HepG2 (cell line): ENCODE measurements at regions not wholly inside any gene's neighbourhood (a gene's known extent, or its start where the extent isn't known, plus 50 kb on each side); places are given as distances from the start of the nearest gene placed in this dataset.

Experiments used
- ATAC-seq: fragments of 200-7000 bp; cut with Tn5 transposase; 3 replicates; pipeline ENCODE4 v1.9.1; 2020; ENCODE audit warnings: mild to moderate bottlenecking, moderate library complexity
- BruUV-seq: library from RNA; stranded (reverse); fragments of 400-500 nt; replicated peaks from 2 replicates; lab custom pipeline; 2021; lab: Mats Ljungman, UMichigan
- CTCF ChIA-PET: fragments of 300-600 bp; formaldehyde crosslinking; extraction: SDS; loops from one replicate; lab custom pipeline; 2021; ENCODE audit warnings: low total read pairs, inconsistent platforms, low intra/inter-chr PET ratio; lab: Yijun Ruan, JAX
- POLR2A ChIA-PET: fragments of 350-600 bp; sonication (Branson Sonifier 250); formaldehyde crosslinking; loops from one replicate; lab custom pipeline; 2020; ENCODE audit warnings: antibody characterized with exemption, inconsistent platforms; lab: Yijun Ruan, JAX
- DNase-seq: peaks from one replicate; pipeline ENCODE4 v3.0.0-alpha.2; 2015; ENCODE audit warnings: low spot score
- FAIRE-seq: peaks from 3 replicates; lab custom pipeline; 2011; peaks lifted over from hg19 to GRCh38; lab: Jason Lieb, UNC
- H2AFZ ChIP-seq: one replicate; pipeline ENCODE4 v1.6.1; 2011; ENCODE audit warnings: low read length, inconsistent platforms
- H3K27ac ChIP-seq: fragments of 300-600 bp; 3 replicates; pipeline ENCODE4 v1.8.0; 2011; ENCODE audit warnings: mixed run types, mild to moderate bottlenecking, mixed read lengths, low read length, inconsistent platforms; ENCODE audit not compliant: insufficient read depth; ENCODE audit errors: extremely low read length
- H3K27me3 ChIP-seq, 2 experiments: fragments of 200-600 bp in 1 of 2; 2 replicates in 1 of 2; 3 replicates in 1 of 2; pipeline versions ENCODE4 v1.6.0 to v1.8.0; 2011; ENCODE audit warnings: low read length in 2 of 2, mild to moderate bottlenecking in 2 of 2, moderate library complexity in 2 of 2, inconsistent platforms in 1 of 2; ENCODE audit not compliant: insufficient read depth in 2 of 2, control insufficient read depth in 1 of 2
- H3K36me3 ChIP-seq, 2 experiments: fragments of 200-600 bp in 1 of 2; replicated peaks in 1 of 2; 2 replicates in 1 of 2; 3 replicates in 1 of 2; pipeline versions ENCODE4 v1.5.1 to v1.8.0; 2011; ENCODE audit warnings: low read length in 2 of 2, inconsistent platforms in 1 of 2; ENCODE audit not compliant: insufficient read depth in 2 of 2, control insufficient read depth in 1 of 2
- H3K4me1 ChIP-seq: 2 replicates; pipeline ENCODE4 v1.5.1; 2012; ENCODE audit warnings: low read length, inconsistent platforms; ENCODE audit not compliant: insufficient read depth
- H3K4me2 ChIP-seq: 2 replicates; pipeline ENCODE4 v1.6.0; 2011; ENCODE audit warnings: low read depth, low read length, inconsistent platforms
- H3K4me3 ChIP-seq, 3 experiments: fragments of 200-600 bp in 1 of 3; sonication (generic), shearing (Covaris generic) in 1 of 3; replicated peaks in 1 of 3; 2 replicates each; pipeline ENCODE4 v1.5.1; 2011 to 2016; ENCODE audit warnings: low read length in 3 of 3, inconsistent platforms in 2 of 3, low read depth in 2 of 3, mild to moderate bottlenecking in 2 of 3, control low read depth in 1 of 3, mixed read lengths in 1 of 3; ENCODE audit not compliant: insufficient read depth in 1 of 3
- H3K79me2 ChIP-seq: one replicate; pipeline ENCODE4 v1.6.1; 2011; ENCODE audit warnings: low read length, inconsistent platforms; ENCODE audit not compliant: insufficient read depth
- H3K9ac ChIP-seq: 2 replicates; pipeline ENCODE4 v1.6.0; 2011; ENCODE audit warnings: mild to moderate bottlenecking, low read depth, low read length, inconsistent platforms; ENCODE audit not compliant: insufficient read depth
- H3K9me3 ChIP-seq: 2 replicates; pipeline ENCODE4 v1.5.1; 2012; ENCODE audit warnings: mild to moderate bottlenecking, low read length
- H4K20me1 ChIP-seq: 2 replicates; pipeline ENCODE4 v1.6.0; 2011; ENCODE audit warnings: inconsistent platforms, mild to moderate bottlenecking, low read length, moderate library complexity; ENCODE audit not compliant: insufficient read depth
- CEBPZ ChIP-seq: IDR thresholded peaks from 2 replicates; pipeline ENCODE4 v1.6.1; 2012; ENCODE audit warnings: low read length, improper control_type of control experiment
- DZIP1 ChIP-seq: sonication (generic); formaldehyde crosslinking; IDR thresholded peaks from 2 replicates; pipeline ENCODE4 v1.5.0; 2020; ENCODE audit warnings: mild to moderate bottlenecking, missing genetic modification reagents
- EZH2 ChIP-seq: conservative IDR thresholded peaks from 2 replicates; pipeline ENCODE4 v1.6.1; 2012; ENCODE audit warnings: mild to moderate bottlenecking, low read depth, low read length, moderate library complexity
- FOXA3 ChIP-seq: IDR thresholded peaks from 2 replicates; pipeline ENCODE4 v1.6.1; 2016; ENCODE audit warnings: missing genetic modification reagents, missing compliant biosample characterization
- HMGA1 ChIP-seq: sonication (generic); formaldehyde crosslinking; conservative IDR thresholded peaks from 2 replicates; pipeline ENCODE4 v1.4.0; 2020; ENCODE audit warnings: missing genetic modification reagents
- IRF1 ChIP-seq: sonication (generic); formaldehyde crosslinking; IDR thresholded peaks from 2 replicates; pipeline ENCODE4 v1.4.0; 2020; ENCODE audit warnings: low read depth, mild to moderate bottlenecking, missing genetic modification reagents
- IRF9 ChIP-seq: sonication (generic); formaldehyde crosslinking; IDR thresholded peaks from 2 replicates; pipeline ENCODE4 v1.8.0; 2022; ENCODE audit warnings: missing genetic modification reagents, mild to moderate bottlenecking, borderline replicate concordance
- NR2F6 ChIP-seq, 2 experiments: IDR thresholded peaks; 2 replicates each; pipeline ENCODE4 v1.6.1; 2016; ENCODE audit warnings: antibody characterized with exemption in 1 of 2, mild to moderate bottlenecking in 1 of 2
- ZBTB26 ChIP-seq: IDR thresholded peaks from 2 replicates; pipeline ENCODE4 v1.6.1; 2016; ENCODE audit warnings: missing compliant biosample characterization, missing genetic modification reagents, borderline replicate concordance
- ZBTB49 ChIP-seq: sonication (generic); formaldehyde crosslinking; IDR thresholded peaks from 2 replicates; pipeline ENCODE4 v1.4.0; 2020; ENCODE audit warnings: missing genetic modification reagents, borderline replicate concordance
- WGBS: methylation state at CpG from one replicate; pipeline ENCODE4 v1.1.6; 2017; ENCODE audit warnings: low lambda C conversion rate; 5-methylcytosine and 5-hydroxymethylcytosine counted together
- in situ Hi-C: cut with HindIII; loops from 2 replicates; pipeline ENCODE4 v1.10.0; 2017; ENCODE audit warnings: low pct_unique_long_range_greater_than_20kb; ENCODE audit not compliant: extremely low pct_ligation_motif_present
- intact Hi-C: fragments of 100-400 bp; cut with micrococcal nuclease; formaldehyde crosslinking; loops from one replicate; pipeline ENCODE4 v1.10.0; 2022; ENCODE audit not compliant: unreplicated experiment

GRCh38 chr3:44108481-44108880 lies 133.2 kb upstream of the TOPAZ1 start:
- no peak overlapping the region for H2AFZ ChIP-seq
- no peaks in the 10 kb centered on the region for H3K79me2 ChIP-seq
- no peak for TF ChIP-seq ZBTB26 (CRISPR knock-in tag)
- no peak for TF ChIP-seq HMGA1 (CRISPR knock-in tag)
- no peak for TF ChIP-seq CEBPZ
- TF ChIP-seq IRF1 (CRISPR knock-in tag), result no peak
- no peak for TF ChIP-seq FOXA3
- no peak for TF ChIP-seq EZH2
- TF ChIP-seq DZIP1 (CRISPR knock-in tag), result no peak
- TF ChIP-seq ZBTB49 (CRISPR knock-in tag), result no peak
- TF ChIP-seq IRF9 (CRISPR knock-in tag), result no peak
- no peak for TF ChIP-seq NR2F6 (IDR thresholded peaks at IDR 0.05)
- TF ChIP-seq NR2F6 (CRISPR knock-in tag; IDR thresholded peaks at IDR 0.05), result no peak
- H3K36me3 ChIP-seq, result no peaks in the 10 kb centered on the region
- WGBS, result 14% methylated on average over 3 of the region's 3 CpGs
- H3K27ac ChIP-seq, result no peak overlapping the region
- DNase-seq (no peak), FAIRE-seq (no peak), ATAC-seq (no peak)
- H3K9me3 ChIP-seq, result no peaks in the 10 kb centered on the region
- in situ Hi-C loops, result no loop called here
- POLR2A ChIA-PET, result no interaction called here
- no peaks in the 10 kb centered on the region for H4K20me1 ChIP-seq
- intact Hi-C loops, result no loop called here
- CTCF ChIA-PET, result no interaction called here
- no peak overlapping the region for H3K4me3 ChIP-seq
- H3K27me3 ChIP-seq, result peaks cover 0 to 15% of the 10 kb centered on the region in 2 experiments; a peak in 1 of 5 replicates
- no peaks in the 10 kb centered on the region for H3K4me1 ChIP-seq
- H3K9ac ChIP-seq, result no peak overlapping the region
- no TSS peak for BruUV-seq
- H3K4me2 ChIP-seq, result no peak overlapping the region
